Renal cortex interstitium (tissue), 11 donors: ENCODE measurements at regions not wholly inside any gene's neighbourhood (a gene's known extent, or its start where the extent isn't known, plus 50 kb on each side); places are given as distances from the start of the nearest gene placed in this dataset.
"Not testable (repeated sequence)": the region's sequence is repeated elsewhere in the genome, so short reads cannot be mapped to it uniquely, and the experiment has no call there.

Experiments used
- DNase-seq, 11 donors: peaks; one replicate each; pipeline ENCODE4 v3.0.0-alpha.2; 2013; ENCODE audit warnings: low read depth in 9 of 11, low spot score in 4 of 11; ENCODE audit errors: extremely low read depth in 1 of 11

GRCh38 chr20:55375920-55376319, 629.4 kb downstream of the CBLN4 start:
- DNase-seq, result no peak

GRCh38 chr20:55365745-55366144, 639.6 kb downstream of the CBLN4 start:
- DNase-seq, result no peak

GRCh38 chr20:55360895-55361294, 644.4 kb downstream of the CBLN4 start:
- no peak for DNase-seq

- no peak for DNase-seq
Observed at GRCh38 chr20:55354720-55355119, 650.6 kb downstream of the CBLN4 start.

- DNase-seq, result no peak
Observed at GRCh38 chr20:55353206-55353605, 652.1 kb downstream of the CBLN4 start.

GRCh38 chr20:55348223-55348622, 657.1 kb downstream of the CBLN4 start:
- DNase-seq, result no peak

- no peak for DNase-seq
Observed at GRCh38 chr20:55342822-55343221, 662.5 kb downstream of the CBLN4 start.

GRCh38 chr20:55333798-55334197, 671.5 kb downstream of the CBLN4 start:
- no peak for DNase-seq

GRCh38 chr20:55329108-55329507, 676.2 kb downstream of the CBLN4 start:
- DNase-seq, result no peak

GRCh38 chr20:55322745-55323144, 682.6 kb downstream of the CBLN4 start:
- no peak for DNase-seq

GRCh38 chr20:55316753-55317152, 688.6 kb downstream of the CBLN4 start:
- DNase-seq, result no peak

GRCh38 chr20:55310844-55311243, 694.5 kb downstream of the CBLN4 start:
- not testable (repeated sequence) for DNase-seq

GRCh38 chr20:55291261-55291660, 714.1 kb downstream of the CBLN4 start:
- no peak for DNase-seq

GRCh38 chr20:55283889-55284288, 721.4 kb downstream of the CBLN4 start:
- DNase-seq, result peak in 8 of 11 donors; percentile 6 to 27 (median 19)

GRCh38 chr20:55273149-55273548, 732.2 kb downstream of the CBLN4 start:
- no peak for DNase-seq

GRCh38 chr20:55271371-55271770, 733.9 kb downstream of the CBLN4 start:
- no peak for DNase-seq

GRCh38 chr20:55269913-55270312, 735.4 kb downstream of the CBLN4 start:
- no peak for DNase-seq

- no peak for DNase-seq
Observed at GRCh38 chr20:55266361-55266760, 739.0 kb downstream of the CBLN4 start.

- no peak for DNase-seq
Observed at GRCh38 chr20:55264703-55265239, 740.5 kb downstream of the CBLN4 start.

GRCh38 chr20:55258559-55258958, 746.8 kb downstream of the CBLN4 start:
- peak in 6 of 11 donors; percentile 1 to 31 (median 16) for DNase-seq

- DNase-seq, result no peak
Observed at GRCh38 chr20:55255016-55255415, 750.3 kb downstream of the CBLN4 start.

GRCh38 chr20:55253781-55254180, 751.5 kb downstream of the CBLN4 start:
- peak in 5 of 11 donors; percentile 4 to 41 (median 11) for DNase-seq
